NCI-H748 (cell line): ENCODE measurements at regions not wholly inside any gene's neighbourhood (a gene's known extent, or its start where the extent isn't known, plus 50 kb on each side); places are given as distances from the start of the nearest gene placed in this dataset.
"Not testable (repeated sequence)": the region's sequence is repeated elsewhere in the genome, so short reads cannot be mapped to it uniquely, and the experiment has no call there.

ENCODE experiments used
- DNase-seq: peaks from one replicate; lab custom pipeline; 2025; ENCODE audit not compliant: unreplicated experiment; lab: John Stamatoyannopoulos, UW

GRCh38 chr7:42687211-42688055, 224.4 kb downstream of the C7orf25 start:
- DNase-seq, result no peak

- no peak for DNase-seq
These were observed 225.2 kb downstream of the C7orf25 start for GRCh38 chr7:42686594-42687156.

- DNase-seq, result no peak
These were observed 226.0 kb downstream of the C7orf25 start for GRCh38 chr7:42685911-42686310.

- DNase-seq, result no peak
These were observed 233.8 kb downstream of the C7orf25 start for GRCh38 chr7:42677751-42678699.

- DNase-seq, result no peak
These were observed 237.3 kb downstream of the C7orf25 start for GRCh38 chr7:42674541-42674940.

GRCh38 chr7:42673951-42674350, 237.9 kb downstream of the C7orf25 start:
- no peak for DNase-seq

GRCh38 chr7:42672339-42672999, 239.4 kb downstream of the C7orf25 start:
- no peak for DNase-seq

GRCh38 chr7:42671627-42672026, 240.2 kb downstream of the C7orf25 start:
- DNase-seq, result no peak

GRCh38 chr7:42666994-42667393, 244.9 kb downstream of the C7orf25 start:
- no peak for DNase-seq

- DNase-seq, result no peak
These were observed 249.0 kb downstream of the C7orf25 start for GRCh38 chr7:42662862-42663261.

GRCh38 chr7:42661312-42661711, 250.6 kb downstream of the C7orf25 start:
- DNase-seq, result no peak

GRCh38 chr7:42650701-42651100, 261.2 kb downstream of the C7orf25 start:
- DNase-seq, result no peak

GRCh38 chr7:42650171-42650570, 261.7 kb downstream of the C7orf25 start:
- no peak for DNase-seq

GRCh38 chr7:42645906-42646305, 266.0 kb downstream of the C7orf25 start:
- no peak for DNase-seq

- no peak for DNase-seq
These were observed 269.2 kb downstream of the C7orf25 start for GRCh38 chr7:42642699-42643098.

- no peak for DNase-seq
These were observed 271.9 kb downstream of the C7orf25 start for GRCh38 chr7:42639930-42640329.

GRCh38 chr7:42636380-42636779, 275.5 kb downstream of the C7orf25 start:
- DNase-seq, result not testable (repeated sequence)

GRCh38 chr7:42628054-42628453, 283.8 kb downstream of the C7orf25 start:
- DNase-seq, result no peak

- no peak for DNase-seq
These were observed 284.2 kb downstream of the C7orf25 start for GRCh38 chr7:42627626-42628025.

GRCh38 chr7:42627101-42627500, 284.8 kb downstream of the C7orf25 start:
- no peak for DNase-seq

- DNase-seq, result no peak
These were observed 286.4 kb downstream of the C7orf25 start for GRCh38 chr7:42625421-42625820.
